H9 (cell line): ENCODE measurements at regions not wholly inside any gene's neighbourhood (a gene's known extent, or its start where the extent isn't known, plus 50 kb on each side); places are given as distances from the start of the nearest gene placed in this dataset.

Experiments
- DNase-seq: peaks from one replicate; pipeline ENCODE4 v3.0.0-alpha.2; 2017
- H2AFZ ChIP-seq: one replicate; pipeline ENCODE4 v1.6.1; 2013; ENCODE audit warnings: mild to moderate bottlenecking, low read length, control low read depth, moderate library complexity
- H2AK5ac ChIP-seq: 2 replicates; pipeline ENCODE4 v1.6.1; 2013; ENCODE audit warnings: low read length, control low read depth, mixed read lengths; ENCODE audit not compliant: insufficient read length
- H2BK120ac ChIP-seq: one replicate; pipeline ENCODE4 v1.6.1; 2013; ENCODE audit warnings: low read depth, mild to moderate bottlenecking, low read length, control low read depth, inconsistent platforms; ENCODE audit not compliant: poor library complexity, severe bottlenecking
- H2BK12ac ChIP-seq: 2 replicates; pipeline ENCODE4 v1.6.1; 2013; ENCODE audit warnings: low read length, control low read depth, mixed read lengths, low read depth; ENCODE audit not compliant: insufficient read length
- H2BK15ac ChIP-seq: 2 replicates; pipeline ENCODE4 v1.6.1; 2013; ENCODE audit warnings: low read depth, low read length, control low read depth
- H2BK20ac ChIP-seq: one replicate; pipeline ENCODE4 v1.6.1; 2013; ENCODE audit warnings: low read depth, mild to moderate bottlenecking, low read length, control low read depth, inconsistent platforms; ENCODE audit not compliant: poor library complexity, severe bottlenecking
- H2BK5ac ChIP-seq: 2 replicates; pipeline ENCODE4 v1.6.1; 2013; ENCODE audit warnings: low read length, control low read depth, mixed read lengths; ENCODE audit not compliant: insufficient read length
- H3K14ac ChIP-seq: 2 replicates; pipeline ENCODE4 v1.6.1; 2013; ENCODE audit warnings: low read length, control low read depth; ENCODE audit not compliant: insufficient read depth
- H3K18ac ChIP-seq: 2 replicates; pipeline ENCODE4 v1.6.1; 2013; ENCODE audit warnings: low read depth, mild to moderate bottlenecking, mixed read lengths, low read length, control low read depth; ENCODE audit not compliant: insufficient read length
- H3K23ac ChIP-seq: 2 replicates; pipeline ENCODE4 v1.6.1; 2013; ENCODE audit warnings: low read length, control low read depth, mixed read lengths, low read depth; ENCODE audit not compliant: insufficient read length
- H3K23me2 ChIP-seq: 2 replicates; pipeline ENCODE4 v1.6.1; 2013; ENCODE audit warnings: low read depth, mild to moderate bottlenecking, mixed read lengths, low read length, control low read depth; ENCODE audit not compliant: insufficient read length, poor library complexity, severe bottlenecking
- H3K27ac ChIP-seq: 2 replicates; pipeline ENCODE4 v1.5.1; 2013; ENCODE audit warnings: low read length, control low read depth, mixed read lengths, low read depth; ENCODE audit not compliant: insufficient read length
- H3K27me3 ChIP-seq: 2 replicates; pipeline ENCODE4 v1.6.1; 2013; ENCODE audit warnings: low read length, control low read depth, inconsistent platforms; ENCODE audit not compliant: insufficient read depth
- H3K4ac ChIP-seq: 2 replicates; pipeline ENCODE4 v1.6.1; 2013; ENCODE audit warnings: low read depth, mild to moderate bottlenecking, control low read depth, inconsistent platforms, low read length, moderate library complexity
- H3K4me1 ChIP-seq: 2 replicates; pipeline ENCODE4 v1.6.1; 2013; ENCODE audit warnings: low read length, control low read depth, inconsistent platforms; ENCODE audit not compliant: insufficient read depth
- H3K4me2 ChIP-seq: 2 replicates; pipeline ENCODE4 v1.6.1; 2013; ENCODE audit warnings: low read length, control low read depth, mixed read lengths; ENCODE audit not compliant: insufficient read length, insufficient read depth
- H3K56ac ChIP-seq: 2 replicates; pipeline ENCODE4 v1.6.1; 2013; ENCODE audit warnings: low read depth, mild to moderate bottlenecking, mixed read lengths, low read length, control low read depth; ENCODE audit not compliant: insufficient read length
- H3K79me1 ChIP-seq: 2 replicates; pipeline ENCODE4 v1.6.1; 2013; ENCODE audit warnings: low read depth, mild to moderate bottlenecking, moderate library complexity, low read length, control low read depth, inconsistent platforms; ENCODE audit not compliant: insufficient read depth, poor library complexity, severe bottlenecking
- H3K79me2 ChIP-seq: 2 replicates; pipeline ENCODE4 v1.6.1; 2013; ENCODE audit warnings: low read length, control low read depth, inconsistent platforms; ENCODE audit not compliant: insufficient read depth
- H3K9ac ChIP-seq: 2 replicates; pipeline ENCODE4 v1.6.1; 2013; ENCODE audit warnings: low read length, control low read depth, mixed read lengths; ENCODE audit not compliant: insufficient read length; ENCODE audit errors: extremely low read depth
- H3K9me3 ChIP-seq: one replicate; pipeline ENCODE4 v1.6.1; 2013; ENCODE audit warnings: low read depth, low read length, inconsistent platforms; ENCODE audit not compliant: control insufficient read depth
- H3T11ph ChIP-seq: one replicate; pipeline ENCODE4 v1.6.1; 2013; ENCODE audit warnings: mild to moderate bottlenecking, low read length, control low read depth, inconsistent platforms
- H4K20me1 ChIP-seq: one replicate; pipeline ENCODE4 v1.6.1; 2013; ENCODE audit not compliant: control insufficient read depth, insufficient read length, insufficient read depth
- H4K5ac ChIP-seq: 2 replicates; pipeline ENCODE4 v1.6.1; 2013; ENCODE audit warnings: low read depth, mild to moderate bottlenecking, mixed read lengths, low read length, control low read depth; ENCODE audit not compliant: insufficient read length
- H4K8ac ChIP-seq: replicated peaks from 2 replicates; pipeline ENCODE4 v1.6.1; 2013; ENCODE audit warnings: low read length, control low read depth, mixed read lengths, low read depth; ENCODE audit not compliant: insufficient read length
- H4K91ac ChIP-seq: 2 replicates; pipeline ENCODE4 v1.6.1; 2013; ENCODE audit warnings: low read depth, mild to moderate bottlenecking, moderate library complexity, mixed read lengths, low read length, control low read depth; ENCODE audit not compliant: insufficient read length
- H3K27ac Mint-ChIP-seq, 3 experiments: 2 replicates in 2 of 3; 3 replicates in 1 of 3; pipeline ENCODE4 v1.8.0; 2020 to 2021; ENCODE audit warnings: mixed read lengths in 3 of 3, mild to moderate bottlenecking in 1 of 3, moderate library complexity in 1 of 3
- H3K27me3 Mint-ChIP-seq: 2 replicates; pipeline ENCODE4 v1.8.0; 2021; ENCODE audit warnings: low read depth, mild to moderate bottlenecking, moderate library complexity, mixed read lengths
- H3K36me3 Mint-ChIP-seq, 3 experiments: 2 replicates in 2 of 3; 3 replicates in 1 of 3; pipeline ENCODE4 v1.8.0; 2020 to 2021; ENCODE audit warnings: low read depth in 3 of 3, mixed read lengths in 3 of 3; ENCODE audit not compliant: insufficient read depth in 1 of 3
- H3K4me1 Mint-ChIP-seq, 2 experiments: 2 replicates each; pipeline ENCODE4 v1.8.0; 2020; ENCODE audit warnings: mixed read lengths in 2 of 2
- H3K4me3 Mint-ChIP-seq, 2 experiments: 2 replicates in 1 of 2; 3 replicates in 1 of 2; pipeline ENCODE4 v1.8.0; 2020 to 2021; ENCODE audit warnings: mild to moderate bottlenecking in 2 of 2, mixed read lengths in 2 of 2, moderate library complexity in 1 of 2
- H3K9me3 Mint-ChIP-seq, 2 experiments: 2 replicates in 1 of 2; 3 replicates in 1 of 2; pipeline ENCODE4 v1.8.0; 2020; ENCODE audit warnings: mild to moderate bottlenecking in 2 of 2, mixed read lengths in 2 of 2, moderate library complexity in 1 of 2
- WGBS: extraction: QIAGEN DNeasy Blood & Tissue Kit; methylation state at CpG from one replicate; pipeline ENCODE4 v1.1.7; 2013; ENCODE audit warnings: missing lambda C conversion rate, low lambda C conversion rate, mixed read lengths; ENCODE audit not compliant: insufficient read length; ENCODE audit errors: extremely low coverage; 5-methylcytosine and 5-hydroxymethylcytosine counted together
- TF ChIP-seq, protein P1 (sequence below): fragments of 200-600 bp; sonication (generic); conservative IDR thresholded peaks from 3 replicates; pipeline ENCODE4 v1.8.0; 2021; ENCODE audit warnings: antibody characterized with exemption, mild to moderate bottlenecking

DNA sequence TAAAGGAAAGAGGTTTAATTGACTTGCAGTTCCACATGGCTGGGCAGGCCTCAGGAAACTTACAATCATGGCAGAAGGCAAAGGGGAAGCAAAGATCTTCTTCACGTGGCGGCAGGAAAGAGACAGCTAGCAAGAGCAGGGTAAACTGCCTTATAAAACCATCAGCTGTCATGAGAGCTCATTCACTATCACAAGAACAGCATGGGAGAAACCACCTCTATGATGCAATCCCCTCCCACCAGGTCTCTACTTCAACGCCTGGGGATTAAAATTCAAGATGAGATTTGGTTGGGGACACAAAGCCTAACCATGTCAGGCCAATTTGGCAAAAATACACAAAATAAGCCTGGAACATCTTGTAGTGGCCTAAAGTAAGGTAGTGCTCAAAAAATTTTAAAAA lies 152.6 kb downstream of the COL6A3 start:
- Histone ChIP-seq H4K8ac (no peak overlapping the region), H3K18ac (no peak overlapping the region), H2BK5ac (no peak overlapping the region), H2AFZ (no peak overlapping the region), H2BK120ac (no peak overlapping the region), H2BK20ac (no peak overlapping the region), H4K91ac (no peak overlapping the region), H3K4me2 (no peak overlapping the region), H3K79me2 (no peaks in the 10 kb centered on the region), H2BK12ac (no peak overlapping the region), H3K9me3 (no peaks in the 10 kb centered on the region), H3K79me1 (no peaks in the 10 kb centered on the region), H3K27ac (no peak overlapping the region), H3T11ph (no peak overlapping the region), H3K27me3 (no peaks in the 10 kb centered on the region), H4K5ac (no peak overlapping the region), H3K56ac (no peak overlapping the region), H2AK5ac (no peak overlapping the region), H3K4ac (no peak overlapping the region), H3K4me1 (no peaks in the 10 kb centered on the region), H2BK15ac (no peak overlapping the region), H3K23ac (no peak overlapping the region), H3K9ac (no peak overlapping the region), H3K23me2 (no peaks in the 10 kb centered on the region), H4K20me1 (no peaks in the 10 kb centered on the region), H3K14ac (no peak overlapping the region)
- no CpG with 5 or more reads among the region's 3 CpGs for WGBS
- no peaks in the 10 kb centered on the region for H3K36me3 Mint-ChIP-seq
- no peak for DNase-seq
- no peak overlapping the region; a peak in 1 of 7 replicates for H3K27ac Mint-ChIP-seq
- no peaks in the 10 kb centered on the region; the same call in none of the 2 replicates for H3K27me3 Mint-ChIP-seq
- H3K4me3 Mint-ChIP-seq: no peak overlapping the region
- TF ChIP-seq, protein P1, sequence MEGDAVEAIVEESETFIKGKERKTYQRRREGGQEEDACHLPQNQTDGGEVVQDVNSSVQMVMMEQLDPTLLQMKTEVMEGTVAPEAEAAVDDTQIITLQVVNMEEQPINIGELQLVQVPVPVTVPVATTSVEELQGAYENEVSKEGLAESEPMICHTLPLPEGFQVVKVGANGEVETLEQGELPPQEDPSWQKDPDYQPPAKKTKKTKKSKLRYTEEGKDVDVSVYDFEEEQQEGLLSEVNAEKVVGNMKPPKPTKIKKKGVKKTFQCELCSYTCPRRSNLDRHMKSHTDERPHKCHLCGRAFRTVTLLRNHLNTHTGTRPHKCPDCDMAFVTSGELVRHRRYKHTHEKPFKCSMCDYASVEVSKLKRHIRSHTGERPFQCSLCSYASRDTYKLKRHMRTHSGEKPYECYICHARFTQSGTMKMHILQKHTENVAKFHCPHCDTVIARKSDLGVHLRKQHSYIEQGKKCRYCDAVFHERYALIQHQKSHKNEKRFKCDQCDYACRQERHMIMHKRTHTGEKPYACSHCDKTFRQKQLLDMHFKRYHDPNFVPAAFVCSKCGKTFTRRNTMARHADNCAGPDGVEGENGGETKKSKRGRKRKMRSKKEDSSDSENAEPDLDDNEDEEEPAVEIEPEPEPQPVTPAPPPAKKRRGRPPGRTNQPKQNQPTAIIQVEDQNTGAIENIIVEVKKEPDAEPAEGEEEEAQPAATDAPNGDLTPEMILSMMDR: no peak
- peaks cover 4 to 14% of the 10 kb centered on the region in 2 experiments for H3K4me1 Mint-ChIP-seq
- H3K9me3 Mint-ChIP-seq: no peaks in the 10 kb centered on the region
